A673 (cell line): ENCODE measurements at regions not wholly inside any gene's neighbourhood (a gene's known extent, or its start where the extent isn't known, plus 50 kb on each side); places are given as distances from the start of the nearest gene placed in this dataset.

Experiments
- BruUV-seq: library from RNA; stranded (reverse); fragments of 400-500 nt; replicated peaks from 2 replicates; lab custom pipeline; 2021; lab: Mats Ljungman, UMichigan
- CTCF ChIA-PET: fragments of 300-600 bp; sonication (Branson Sonifier 250); formaldehyde crosslinking; loops from one replicate; lab custom pipeline; 2022; ENCODE audit warnings: antibody characterized with exemption; lab: Charles Lee
- POLR2A ChIA-PET: fragments of 300-600 bp; sonication (Branson Sonifier 250); formaldehyde crosslinking; loops from one replicate; lab custom pipeline; 2022; ENCODE audit warnings: antibody characterized with exemption; ENCODE audit not compliant: low non-redundant PET; lab: Charles Lee
- DNase-seq: peaks from one replicate; pipeline ENCODE4 v3.0.0-alpha.2; 2015; ENCODE audit warnings: low spot score
- H3K27ac ChIP-seq: fragments of 200-600 bp; sonication (generic); 2 replicates; pipeline ENCODE4 v1.5.1; 2016; ENCODE audit warnings: mixed run types, low read depth, mild to moderate bottlenecking, mixed read lengths, antibody characterized with exemption, low read length; ENCODE audit not compliant: poor library complexity, severe bottlenecking
- H3K27me3 ChIP-seq: fragments of 200-600 bp; sonication (generic); replicated peaks from 2 replicates; pipeline ENCODE4 v1.6.1; 2017; ENCODE audit warnings: mixed run types, low read depth, mild to moderate bottlenecking, mixed read lengths, antibody characterized with exemption, low read length; ENCODE audit not compliant: insufficient read depth, poor library complexity
- H3K36me3 ChIP-seq: fragments of 200-600 bp; sonication (generic); 2 replicates; pipeline ENCODE4 v1.6.1; 2016; ENCODE audit warnings: mixed run types, mild to moderate bottlenecking, mixed read lengths, antibody characterized with exemption, low read length; ENCODE audit not compliant: insufficient read depth, poor library complexity, severe bottlenecking
- H3K4me1 ChIP-seq: fragments of 200-600 bp; sonication (generic); 2 replicates; pipeline ENCODE4 v1.6.1; 2017; ENCODE audit warnings: mixed run types, mild to moderate bottlenecking, mixed read lengths, antibody characterized with exemption, low read length; ENCODE audit not compliant: insufficient read depth, poor library complexity, severe bottlenecking
- H3K4me3 ChIP-seq: fragments of 200-600 bp; sonication (generic); 2 replicates; pipeline ENCODE4 v1.5.1; 2016; ENCODE audit warnings: low read depth, mixed run types, mild to moderate bottlenecking, mixed read lengths, low read length; ENCODE audit not compliant: poor library complexity, severe bottlenecking
- H3K9me3 ChIP-seq: fragments of 200-600 bp; sonication (generic); 2 replicates; pipeline ENCODE4 v1.6.1; 2016; ENCODE audit warnings: mixed run types, low read depth, mild to moderate bottlenecking, mixed read lengths, antibody characterized with exemption, low read length; ENCODE audit not compliant: poor library complexity, severe bottlenecking
- CTCF ChIP-seq: fragments of 300-800, 200-600 bp; sonication (generic); conservative IDR thresholded peaks from 2 replicates; pipeline ENCODE4 v1.5.1; 2017; ENCODE audit warnings: low read depth, mild to moderate bottlenecking, antibody characterized with exemption, low read length, moderate library complexity, mixed read lengths
- EZH2 ChIP-seq: fragments of 200-600 bp; sonication (generic); IDR thresholded peaks from 2 replicates; pipeline ENCODE4 v1.6.1; 2017; ENCODE audit warnings: borderline replicate concordance, low read depth, mild to moderate bottlenecking, mixed read lengths, antibody characterized with exemption, low read length; ENCODE audit not compliant: poor library complexity, severe bottlenecking
- intact Hi-C: fragments of 100-400 bp; cut with micrococcal nuclease; formaldehyde crosslinking; loops from one replicate; pipeline ENCODE4 v1.10.0; 2022; ENCODE audit not compliant: unreplicated experiment

GRCh38 chr5:163670036-163670435, 164.6 kb downstream of the MAT2B start:
- Histone ChIP-seq H3K4me3 (no peak overlapping the region), H3K36me3 (no peaks in the 10 kb centered on the region), H3K27ac (no peak overlapping the region), H3K4me1 (no peaks in the 10 kb centered on the region), H3K27me3 (peaks cover 7% of the 10 kb centered on the region), H3K9me3 (no peaks in the 10 kb centered on the region)
- TF ChIP-seq CTCF (no peak), EZH2 (no peak)
- CTCF ChIA-PET = no interaction called here
- POLR2A ChIA-PET = no interaction called here
- intact Hi-C loops = no loop called here
- no peak for DNase-seq
- no TSS peak for BruUV-seq

GRCh38 chr5:163677092-163677491, 171.7 kb downstream of the MAT2B start:
- BruUV-seq = no TSS peak
- Histone ChIP-seq H3K36me3 (no peaks in the 10 kb centered on the region), H3K9me3 (no peaks in the 10 kb centered on the region), H3K4me3 (no peak overlapping the region), H3K4me1 (no peaks in the 10 kb centered on the region), H3K27ac (no peak overlapping the region), H3K27me3 (peaks cover 18% of the 10 kb centered on the region)
- intact Hi-C loops = no loop called here
- no peak for DNase-seq
- ChIA-PET POLR2A (no interaction called here), CTCF (no interaction called here)
- TF ChIP-seq CTCF (no peak), EZH2 (no peak)

GRCh38 chr5:163682234-163682633, 176.8 kb downstream of the MAT2B start:
- Histone ChIP-seq H3K4me1 (no peaks in the 10 kb centered on the region), H3K27ac (no peak overlapping the region), H3K9me3 (no peaks in the 10 kb centered on the region), H3K4me3 (no peak overlapping the region), H3K27me3 (peaks cover 22% of the 10 kb centered on the region), H3K36me3 (no peaks in the 10 kb centered on the region)
- DNase-seq = no peak
- CTCF ChIA-PET = no interaction called here
- TF ChIP-seq CTCF (no peak), EZH2 (no peak)
- BruUV-seq = no TSS peak
- intact Hi-C loops = no loop called here
- POLR2A ChIA-PET = no interaction called here
